GM15510 (cell line): ENCODE measurements at regions not wholly inside any gene's neighbourhood (a gene's known extent, or its start where the extent isn't known, plus 50 kb on each side); places are given as distances from the start of the nearest gene placed in this dataset.

ENCODE experiments used
- POLR2A ChIP-seq: IDR thresholded peaks from 3 replicates; pipeline ENCODE4 v1.6.1; 2011; ENCODE audit warnings: borderline replicate concordance; ENCODE audit not compliant: insufficient read length; ENCODE audit errors: extremely low read depth

- no peak for TF ChIP-seq POLR2A
These were observed 154.6 kb downstream of the EVA1A start for GRCh38 chr2:75406131-75406581.

GRCh38 chr2:75405000-75405399, 155.7 kb downstream of the EVA1A start:
- no peak for TF ChIP-seq POLR2A

- no peak for TF ChIP-seq POLR2A
These were observed 156.7 kb downstream of the EVA1A start for GRCh38 chr2:75403991-75404428.

GRCh38 chr2:75396314-75396713, 164.4 kb downstream of the EVA1A start:
- TF ChIP-seq POLR2A, result no peak

GRCh38 chr2:75390169-75390568, 170.6 kb downstream of the EVA1A start:
- TF ChIP-seq POLR2A, result no peak

GRCh38 chr2:75389271-75389670, 171.5 kb downstream of the EVA1A start:
- no peak for TF ChIP-seq POLR2A

- no peak for TF ChIP-seq POLR2A
These were observed 179.7 kb downstream of the EVA1A start for GRCh38 chr2:75381032-75381431.

- TF ChIP-seq POLR2A, result no peak
These were observed 180.3 kb upstream of the TACR1 start for GRCh38 chr2:75379476-75380210.

- no peak for TF ChIP-seq POLR2A
These were observed 176.6 kb upstream of the TACR1 start for GRCh38 chr2:75375646-75376582.

- no peak for TF ChIP-seq POLR2A
These were observed 168.1 kb upstream of the TACR1 start for GRCh38 chr2:75367401-75367800.

GRCh38 chr2:75361486-75361885, 162.2 kb upstream of the TACR1 start:
- no peak for TF ChIP-seq POLR2A

- TF ChIP-seq POLR2A, result no peak
These were observed 161.6 kb upstream of the TACR1 start for GRCh38 chr2:75360945-75361344.

GRCh38 chr2:75356865-75357264, 157.5 kb upstream of the TACR1 start:
- no peak for TF ChIP-seq POLR2A

GRCh38 chr2:75353131-75353530, 153.8 kb upstream of the TACR1 start:
- TF ChIP-seq POLR2A, result no peak

GRCh38 chr2:75348307-75348706, 149.0 kb upstream of the TACR1 start:
- no peak for TF ChIP-seq POLR2A
